Omental fat pad (tissue), 3 donors: ENCODE measurements at regions not wholly inside any gene's neighbourhood (a gene's known extent, or its start where the extent isn't known, plus 50 kb on each side); places are given as distances from the start of the nearest gene placed in this dataset.

Source experiments
- ATAC-seq: fragments of 150-250 bp; one replicate; pipeline ENCODE4 v1.9.1; 2016; ENCODE audit warnings: mild to moderate bottlenecking, moderate library complexity; ENCODE audit not compliant: low FRiP score
- DNase-seq: peaks from one replicate; pipeline ENCODE4 v3.0.0-alpha.2; 2019; ENCODE audit warnings: low spot score
- TF ChIP-seq, protein P1 (sequence below), 3 donors: fragments of 450-650 bp; IDR thresholded peaks; one replicate each; pipeline ENCODE4 v1.5.1; 2016 to 2017; ENCODE audit warnings: antibody characterized with exemption in 3 of 3, mild to moderate bottlenecking in 3 of 3, moderate library complexity in 2 of 3

- TF ChIP-seq, protein P1, sequence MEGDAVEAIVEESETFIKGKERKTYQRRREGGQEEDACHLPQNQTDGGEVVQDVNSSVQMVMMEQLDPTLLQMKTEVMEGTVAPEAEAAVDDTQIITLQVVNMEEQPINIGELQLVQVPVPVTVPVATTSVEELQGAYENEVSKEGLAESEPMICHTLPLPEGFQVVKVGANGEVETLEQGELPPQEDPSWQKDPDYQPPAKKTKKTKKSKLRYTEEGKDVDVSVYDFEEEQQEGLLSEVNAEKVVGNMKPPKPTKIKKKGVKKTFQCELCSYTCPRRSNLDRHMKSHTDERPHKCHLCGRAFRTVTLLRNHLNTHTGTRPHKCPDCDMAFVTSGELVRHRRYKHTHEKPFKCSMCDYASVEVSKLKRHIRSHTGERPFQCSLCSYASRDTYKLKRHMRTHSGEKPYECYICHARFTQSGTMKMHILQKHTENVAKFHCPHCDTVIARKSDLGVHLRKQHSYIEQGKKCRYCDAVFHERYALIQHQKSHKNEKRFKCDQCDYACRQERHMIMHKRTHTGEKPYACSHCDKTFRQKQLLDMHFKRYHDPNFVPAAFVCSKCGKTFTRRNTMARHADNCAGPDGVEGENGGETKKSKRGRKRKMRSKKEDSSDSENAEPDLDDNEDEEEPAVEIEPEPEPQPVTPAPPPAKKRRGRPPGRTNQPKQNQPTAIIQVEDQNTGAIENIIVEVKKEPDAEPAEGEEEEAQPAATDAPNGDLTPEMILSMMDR (IDR thresholded peaks at IDR 0.05) = no peak
- no peak for DNase-seq
- ATAC-seq = no peak
Measured at GRCh38 chrX:121102101-121102500, 54.7 kb downstream of the GLUD2 start.

GRCh38 chrX:121103381-121103780, 56.0 kb downstream of the GLUD2 start:
- TF ChIP-seq, protein P1 (IDR thresholded peaks at IDR 0.05) = no peak
- DNase-seq (no peak), ATAC-seq (no peak)

GRCh38 chrX:121106484-121107235, 59.2 kb downstream of the GLUD2 start:
- TF ChIP-seq, protein P1 (IDR thresholded peaks at IDR 0.05) = no peak
- DNase-seq = no peak

DNA sequence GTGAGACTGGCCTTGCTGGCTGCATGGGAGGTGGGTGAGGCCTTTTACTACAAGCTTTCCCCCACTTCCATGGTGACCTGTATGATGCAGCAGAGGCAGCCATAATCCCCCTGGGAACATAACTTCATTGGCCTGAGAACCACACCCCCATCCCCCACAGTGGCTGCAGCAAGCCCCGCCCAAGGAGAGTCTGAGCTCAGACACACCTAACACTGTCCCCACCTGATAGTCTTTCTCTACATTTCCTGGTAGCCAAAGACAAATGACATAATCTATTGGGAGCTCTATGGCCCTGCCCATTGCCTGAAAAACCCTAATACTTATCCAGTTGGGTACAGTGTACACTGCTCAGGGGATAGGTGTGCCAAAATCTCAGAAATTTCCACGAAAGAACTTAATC, 62.6 kb downstream of the GLUD2 start:
- DNase-seq (no peak), ATAC-seq (no peak)
- TF ChIP-seq, protein P1 (IDR thresholded peaks at IDR 0.05) = no peak

More at GRCh38 chrX:121106484-121107235, 59.2 kb downstream of the GLUD2 start:
- no peak for ATAC-seq

- no peak for DNase-seq
- TF ChIP-seq, protein P1 (IDR thresholded peaks at IDR 0.05) = no peak
- ATAC-seq = no peak
Measured at GRCh38 chrX:121110536-121110935, 63.1 kb downstream of the GLUD2 start.

GRCh38 chrX:121114691-121115090, 67.3 kb downstream of the GLUD2 start:
- DNase-seq (no peak), ATAC-seq (no peak)
- TF ChIP-seq, protein P1 (IDR thresholded peaks at IDR 0.05) = no peak
